ENCODE measurements at regions not wholly inside any gene's neighbourhood (a gene's known extent, or its start where the extent isn't known, plus 50 kb on each side); places are given as distances from the start of the nearest gene placed in this dataset.
"Not testable (repeated sequence)": the region's sequence is repeated elsewhere in the genome, so short reads cannot be mapped to it uniquely, and the experiment has no call there.

- H3K27me3 ChIP-seq, result no peaks in the 10 kb centered on the region
- DNase-seq (ENCODE audit: extremely low spot score in 2 of 2), result no peak
- H3K9me3 ChIP-seq, result no peaks in the 10 kb centered on the region
- no peaks in the 10 kb centered on the region for H3K4me1 ChIP-seq
- H3K36me3 ChIP-seq, result no peaks in the 10 kb centered on the region
- H3K4me3 ChIP-seq, result no peak overlapping the region
- no peak overlapping the region for H3K27ac ChIP-seq
- no peak for TF ChIP-seq POLR2AphosphoS5 (IDR thresholded peaks at IDR 0.05; ENCODE audit: insufficient read depth in 1 of 2, low read depth in 1 of 2)
- intact Hi-C loops (cut with DNase I), result no loop called here
Observed at GRCh38 chr2:359047-359446, 71.2 kb upstream of the ALKAL2 start.

- no peak overlapping the region for H3K27ac ChIP-seq
- H3K4me3 ChIP-seq, result no peak overlapping the region
- intact Hi-C loops (cut with DNase I), result no loop called here
- H3K4me1 ChIP-seq, result no peaks in the 10 kb centered on the region
- no peaks in the 10 kb centered on the region for H3K36me3 ChIP-seq
- H3K27me3 ChIP-seq, result no peaks in the 10 kb centered on the region
- H3K9me3 ChIP-seq, result no peaks in the 10 kb centered on the region
- DNase-seq (ENCODE audit: extremely low spot score in 2 of 2), result no peak
- no peak for TF ChIP-seq POLR2AphosphoS5 (IDR thresholded peaks at IDR 0.05; ENCODE audit: insufficient read depth in 1 of 2, low read depth in 1 of 2)
- TF ChIP-seq POLR2A (IDR thresholded peaks at IDR 0.05), result no peak
- TF ChIP-seq CTCF (IDR thresholded peaks at IDR 0.05), result no peak
Observed at GRCh38 chr2:357811-358210, 69.9 kb upstream of the ALKAL2 start.

- H3K27ac ChIP-seq; intact Hi-C loops (cut with DNase I); H3K4me3 ChIP-seq; H3K27me3 ChIP-seq; H3K4me1 ChIP-seq; H3K9me3 ChIP-seq; DNase-seq (ENCODE audit: extremely low spot score in 2 of 2); H3K36me3 ChIP-seq: not testable (repeated sequence)
Observed at GRCh38 chr2:356304-356703, 68.4 kb upstream of the ALKAL2 start.

- intact Hi-C loops (cut with DNase I), result no loop called here
- H3K9me3 ChIP-seq, result no peaks in the 10 kb centered on the region
- DNase-seq (ENCODE audit: extremely low spot score in 2 of 2), result no peak
- H3K27ac ChIP-seq, result no peak overlapping the region
- H3K4me3 ChIP-seq, result no peak overlapping the region
- no peak for TF ChIP-seq POLR2AphosphoS5 (IDR thresholded peaks at IDR 0.05; ENCODE audit: insufficient read depth in 1 of 2, low read depth in 1 of 2)
- TF ChIP-seq POLR2A (IDR thresholded peaks at IDR 0.05), result no peak
- TF ChIP-seq CTCF (IDR thresholded peaks at IDR 0.05), result no peak
- H3K36me3 ChIP-seq, result no peaks in the 10 kb centered on the region
- H3K27me3 ChIP-seq, result no peaks in the 10 kb centered on the region
- H3K4me1 ChIP-seq, result no peaks in the 10 kb centered on the region
Observed at GRCh38 chr2:355773-356172, 67.9 kb upstream of the ALKAL2 start.

- TF ChIP-seq POLR2A (IDR thresholded peaks at IDR 0.05), result no peak
- no peak for TF ChIP-seq POLR2AphosphoS5 (IDR thresholded peaks at IDR 0.05; ENCODE audit: insufficient read depth in 1 of 2, low read depth in 1 of 2)
- TF ChIP-seq CTCF (IDR thresholded peaks at IDR 0.05), result no peak
- H3K4me3 ChIP-seq, result no peak overlapping the region
- H3K36me3 ChIP-seq, result no peaks in the 10 kb centered on the region
- H3K4me1 ChIP-seq, result no peaks in the 10 kb centered on the region
- no peak for DNase-seq (ENCODE audit: extremely low spot score in 2 of 2)
- H3K9me3 ChIP-seq, result no peaks in the 10 kb centered on the region
- intact Hi-C loops (cut with DNase I), result no loop called here
- H3K27ac ChIP-seq, result no peak overlapping the region
- no peaks in the 10 kb centered on the region for H3K27me3 ChIP-seq
Observed at GRCh38 chr2:352696-353095, 64.8 kb upstream of the ALKAL2 start.

- H3K27ac ChIP-seq, result no peak overlapping the region
- no peak for TF ChIP-seq CTCF (IDR thresholded peaks at IDR 0.05)
- no peak for TF ChIP-seq POLR2AphosphoS5 (IDR thresholded peaks at IDR 0.05; ENCODE audit: insufficient read depth in 1 of 2, low read depth in 1 of 2)
- no peak for TF ChIP-seq POLR2A (IDR thresholded peaks at IDR 0.05)
Observed at GRCh38 chr2:349390-349789, 61.5 kb upstream of the ALKAL2 start.

More at GRCh38 chr2:349390-349789, 61.5 kb upstream of the ALKAL2 start:
- Histone ChIP-seq H3K4me1 (no peaks in the 10 kb centered on the region), H3K4me3 (no peak overlapping the region), H3K36me3 (no peaks in the 10 kb centered on the region), H3K27me3 (no peaks in the 10 kb centered on the region), H3K9me3 (no peaks in the 10 kb centered on the region)
- intact Hi-C loops (cut with DNase I), result no loop called here
- DNase-seq (ENCODE audit: extremely low spot score in 2 of 2), result no peak

Measured in vagina (tissue), 2 donors.